Loucy (cell line): ENCODE measurements at regions not wholly inside any gene's neighbourhood (a gene's known extent, or its start where the extent isn't known, plus 50 kb on each side); places are given as distances from the start of the nearest gene placed in this dataset.

Experiments
- H2AFZ ChIP-seq: fragments of 200-600 bp; sonication (generic); 2 replicates; pipeline ENCODE4 v1.6.0; 2016; ENCODE audit warnings: antibody characterized with exemption, mild to moderate bottlenecking, low read length, moderate library complexity
- H3F3A ChIP-seq: fragments of 200-600 bp; 2 replicates; pipeline ENCODE4 v1.6.0; 2016; ENCODE audit warnings: antibody characterized with exemption, low read depth, mild to moderate bottlenecking
- H3K27me3 ChIP-seq: fragments of 200-600 bp; sonication (generic); 2 replicates; pipeline ENCODE4 v1.6.1; 2014; ENCODE audit warnings: low read length, mild to moderate bottlenecking; ENCODE audit not compliant: insufficient read depth, poor library complexity, severe bottlenecking
- H3K36me3 ChIP-seq: fragments of 200-600 bp; sonication (generic); 2 replicates; pipeline ENCODE4 v1.6.1; 2016; ENCODE audit warnings: low read length; ENCODE audit not compliant: insufficient read depth
- H3K4me1 ChIP-seq: fragments of 200-600 bp; sonication (generic); 2 replicates; pipeline ENCODE4 v1.5.1; 2014; ENCODE audit warnings: low read length, mild to moderate bottlenecking; ENCODE audit not compliant: insufficient read depth, poor library complexity, severe bottlenecking
- H3K4me2 ChIP-seq: fragments of 200-600 bp; sonication (generic); 2 replicates; pipeline ENCODE4 v1.6.0; 2014; ENCODE audit warnings: antibody characterized with exemption, low read length, low read depth, mild to moderate bottlenecking; ENCODE audit not compliant: poor library complexity, severe bottlenecking
- H3K4me3 ChIP-seq: fragments of 200-600 bp; sonication (generic); 2 replicates; pipeline ENCODE4 v1.5.1; 2014; ENCODE audit warnings: low read length, mild to moderate bottlenecking, mixed read lengths; ENCODE audit not compliant: poor library complexity, severe bottlenecking
- H3K79me2 ChIP-seq: fragments of 200-600 bp; sonication (generic); 2 replicates; pipeline ENCODE4 v1.6.1; 2014; ENCODE audit warnings: low read length; ENCODE audit not compliant: insufficient read depth
- H3K9ac ChIP-seq: fragments of 200-600 bp; sonication (generic); 2 replicates; pipeline ENCODE4 v1.6.0; 2014; ENCODE audit warnings: mild to moderate bottlenecking, low read depth, low read length, moderate library complexity; ENCODE audit not compliant: poor library complexity, severe bottlenecking
- H3K9me2 ChIP-seq: fragments of 200-600 bp; sonication (generic); replicated peaks from 2 replicates; pipeline ENCODE4 v1.6.1; 2016; ENCODE audit warnings: low read depth, low read length, mixed read lengths
- H3K9me3 ChIP-seq: fragments of 200-600 bp; sonication (generic); 2 replicates; pipeline ENCODE4 v1.6.1; 2014; ENCODE audit warnings: mild to moderate bottlenecking, antibody characterized with exemption, low read length, low read depth; ENCODE audit not compliant: insufficient read depth
- H4K20me1 ChIP-seq: fragments of 200-600 bp; sonication (generic); 2 replicates; pipeline ENCODE4 v1.6.0; 2014; ENCODE audit warnings: antibody characterized with exemption, low read length, mild to moderate bottlenecking; ENCODE audit not compliant: insufficient read depth, poor library complexity, severe bottlenecking
- CTCF ChIP-seq: fragments of 200-600 bp; sonication (generic); conservative IDR thresholded peaks from 2 replicates; pipeline ENCODE4 v1.5.1; 2014; ENCODE audit warnings: mild to moderate bottlenecking, antibody characterized with exemption, low read length
- EZH2phosphoT487 ChIP-seq: fragments of 200-600 bp; IDR thresholded peaks from 2 replicates; pipeline ENCODE4 v1.6.1; 2018; ENCODE audit warnings: antibody characterized with exemption, mild to moderate bottlenecking, moderate library complexity, borderline replicate concordance

- Histone ChIP-seq H3K9me3 (no peaks in the 10 kb centered on the region), H4K20me1 (no peaks in the 10 kb centered on the region), H3F3A (no peaks in the 10 kb centered on the region), H3K4me3 (no peak overlapping the region), H3K36me3 (no peaks in the 10 kb centered on the region), H3K9me2 (no peaks in the 10 kb centered on the region; the same call in 1 of the 2 replicates), H2AFZ (no peak overlapping the region), H3K4me1 (no peaks in the 10 kb centered on the region), H3K27me3 (no peaks in the 10 kb centered on the region), H3K79me2 (no peaks in the 10 kb centered on the region), H3K9ac (no peak overlapping the region), H3K4me2 (no peak overlapping the region)
- TF ChIP-seq CTCF (no peak), EZH2phosphoT487 (no peak)
Observed at GRCh38 chr4:130576218-130576617, 1480.3 kb downstream of the C4orf33 start.

- Histone ChIP-seq H3K36me3 (no peaks in the 10 kb centered on the region), H3F3A (no peaks in the 10 kb centered on the region)
- no peak for TF ChIP-seq EZH2phosphoT487
- no peak for TF ChIP-seq CTCF
Observed at GRCh38 chr4:130591091-130591490, 1495.1 kb downstream of the C4orf33 start.

GRCh38 chr4:130600706-130601105, 1504.8 kb downstream of the C4orf33 start:
- H3K36me3 ChIP-seq, result no peaks in the 10 kb centered on the region
- H3K79me2 ChIP-seq, result no peaks in the 10 kb centered on the region
- H2AFZ ChIP-seq, result no peak overlapping the region
- H4K20me1 ChIP-seq, result no peaks in the 10 kb centered on the region
- TF ChIP-seq CTCF (no peak), EZH2phosphoT487 (no peak)
- no peak overlapping the region for H3K4me2 ChIP-seq
- no peak overlapping the region for H3K9ac ChIP-seq
- no peaks in the 10 kb centered on the region for H3K9me3 ChIP-seq
- H3K9me2 ChIP-seq, result no peaks in the 10 kb centered on the region
- H3F3A ChIP-seq, result no peaks in the 10 kb centered on the region
- H3K27me3 ChIP-seq, result no peaks in the 10 kb centered on the region
- H3K4me3 ChIP-seq, result no peak overlapping the region
- no peaks in the 10 kb centered on the region for H3K4me1 ChIP-seq

More at GRCh38 chr4:130591091-130591490, 1495.1 kb downstream of the C4orf33 start:
- no peaks in the 10 kb centered on the region for H3K9me2 ChIP-seq
- no peaks in the 10 kb centered on the region for H3K9me3 ChIP-seq
- H3K27me3 ChIP-seq, result no peaks in the 10 kb centered on the region
- no peak overlapping the region for H3K4me3 ChIP-seq
- H2AFZ ChIP-seq, result no peak overlapping the region
- no peaks in the 10 kb centered on the region for H3K4me1 ChIP-seq
- no peaks in the 10 kb centered on the region for H4K20me1 ChIP-seq
- no peak overlapping the region for H3K9ac ChIP-seq
- no peaks in the 10 kb centered on the region for H3K79me2 ChIP-seq
- H3K4me2 ChIP-seq, result no peak overlapping the region
